ENCODE measurements at regions not wholly inside any gene's neighbourhood (a gene's known extent, or its start where the extent isn't known, plus 50 kb on each side); places are given as distances from the start of the nearest gene placed in this dataset.

- TF ChIP-seq CTCF (IDR thresholded peaks at IDR 0.05), result no peak
- TF ChIP-seq TEAD1 (CRISPR knock-in tag; IDR thresholded peaks at IDR 0.05), result no peak
- no peak for TF ChIP-seq OVOL2 (CRISPR knock-in tag; IDR thresholded peaks at IDR 0.05; ENCODE audit: borderline replicate concordance)
These were observed 465.6 kb upstream of the VSTM2A start (continued) for GRCh38 chr7:54076616-54077015.

DNA sequence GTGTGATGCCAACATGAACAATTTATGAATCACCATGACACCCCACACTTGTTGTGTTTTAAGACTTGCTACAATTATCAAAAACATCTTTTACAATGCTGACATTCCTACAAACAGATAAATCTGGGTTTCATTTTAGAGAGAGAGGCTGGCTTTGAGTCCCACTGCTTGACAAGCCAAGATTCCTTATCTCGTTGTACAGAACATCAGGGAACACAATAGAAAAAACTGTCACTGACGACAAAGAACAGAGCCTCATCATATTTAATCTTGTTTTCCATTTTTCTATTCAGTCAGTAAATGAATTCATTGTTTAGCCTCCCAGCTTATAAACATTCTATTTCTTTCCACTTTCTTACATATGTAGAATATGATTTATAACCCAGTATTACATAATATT, 461.6 kb upstream of the VSTM2A start:
- H3K36me3 Mint-ChIP-seq, result no peaks in the 10 kb centered on the region

GRCh38 chr7:54080971-54081370, 461.2 kb upstream of the VSTM2A start:
- ChIA-PET CTCF (no interaction called here), POLR2A (no interaction called here)
- Mint-ChIP-seq H3K27ac (no peak overlapping the region), H3K4me3 (no peak overlapping the region), H3K36me3 (no peaks in the 10 kb centered on the region), H3K9me3 (0 out of 2 replicates have a peak, but pooled peaks cover 4% of the 10 kb centered on the region), H3K27me3 (ENCODE audit: low read depth) (no peaks in the 10 kb centered on the region; the same call in 1 of the 2 replicates), H3K4me1 (no peaks in the 10 kb centered on the region)
- DNase-seq (ENCODE audit: low spot score), result no peak
- no peak for ATAC-seq
- TF ChIP-seq ZNF425 (CRISPR knock-in tag; conservative IDR thresholded peaks at IDR 0.05), result no peak
- no peak for TF ChIP-seq ZNF138 (CRISPR knock-in tag; conservative IDR thresholded peaks at IDR 0.05)

More for the DNA sequence above, 461.6 kb upstream of the VSTM2A start:
- no peak overlapping the region for H3K4me3 Mint-ChIP-seq
- no peak for DNase-seq (ENCODE audit: low spot score)
- H3K9me3 Mint-ChIP-seq, result 0 out of 2 replicates have a peak, but pooled peaks cover 4% of the 10 kb centered on the region
- ATAC-seq, result no peak
- ChIA-PET CTCF (no interaction called here), POLR2A (no interaction called here)
- TF ChIP-seq IRF2 (CRISPR knock-in tag; IDR thresholded peaks at IDR 0.05; ENCODE audit: borderline replicate concordance, low read depth) (no peak), ZNF425 (CRISPR knock-in tag; conservative IDR thresholded peaks at IDR 0.05) (no peak), AFF4 (CRISPR knock-in tag; IDR thresholded peaks at IDR 0.05; ENCODE audit: borderline replicate concordance) (no peak), PRRX2 (CRISPR knock-in tag; IDR thresholded peaks at IDR 0.05) (no peak), SMAD4 (CRISPR knock-in tag; IDR thresholded peaks at IDR 0.05) (no peak), GTF2I (CRISPR knock-in tag; conservative IDR thresholded peaks at IDR 0.05) (no peak)
- no peak overlapping the region for H3K27ac Mint-ChIP-seq
- H3K4me1 Mint-ChIP-seq, result no peaks in the 10 kb centered on the region
- H3K27me3 Mint-ChIP-seq (ENCODE audit: low read depth), result no peaks in the 10 kb centered on the region; the same call in 1 of the 2 replicates

- Mint-ChIP-seq H3K27me3 (ENCODE audit: low read depth) (no peaks in the 10 kb centered on the region), H3K9me3 (peaks cover 12% of the 10 kb centered on the region), H3K36me3 (no peaks in the 10 kb centered on the region), H3K4me1 (no peaks in the 10 kb centered on the region), H3K27ac (no peak overlapping the region), H3K4me3 (no peak overlapping the region)
- CTCF ChIA-PET, result no interaction called here
- POLR2A ChIA-PET, result no interaction called here
- DNase-seq (ENCODE audit: low spot score), result no peak
- ATAC-seq, result no peak
- TF ChIP-seq, protein P1, sequence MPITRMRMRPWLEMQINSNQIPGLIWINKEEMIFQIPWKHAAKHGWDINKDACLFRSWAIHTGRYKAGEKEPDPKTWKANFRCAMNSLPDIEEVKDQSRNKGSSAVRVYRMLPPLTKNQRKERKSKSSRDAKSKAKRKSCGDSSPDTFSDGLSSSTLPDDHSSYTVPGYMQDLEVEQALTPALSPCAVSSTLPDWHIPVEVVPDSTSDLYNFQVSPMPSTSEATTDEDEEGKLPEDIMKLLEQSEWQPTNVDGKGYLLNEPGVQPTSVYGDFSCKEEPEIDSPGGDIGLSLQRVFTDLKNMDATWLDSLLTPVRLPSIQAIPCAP (CRISPR knock-in tag; IDR thresholded peaks at IDR 0.05), result no peak
- TF ChIP-seq IRF2 (CRISPR knock-in tag; IDR thresholded peaks at IDR 0.05; ENCODE audit: borderline replicate concordance, low read depth), result no peak
- TF ChIP-seq, protein P2, sequence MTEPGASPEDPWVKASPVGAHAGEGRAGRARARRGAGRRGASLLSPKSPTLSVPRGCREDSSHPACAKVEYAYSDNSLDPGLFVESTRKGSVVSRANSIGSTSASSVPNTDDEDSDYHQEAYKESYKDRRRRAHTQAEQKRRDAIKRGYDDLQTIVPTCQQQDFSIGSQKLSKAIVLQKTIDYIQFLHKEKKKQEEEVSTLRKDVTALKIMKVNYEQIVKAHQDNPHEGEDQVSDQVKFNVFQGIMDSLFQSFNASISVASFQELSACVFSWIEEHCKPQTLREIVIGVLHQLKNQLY (CRISPR knock-in tag; IDR thresholded peaks at IDR 0.05), result no peak
- no peak for TF ChIP-seq ZNF425 (CRISPR knock-in tag; conservative IDR thresholded peaks at IDR 0.05)
These were observed 457.8 kb upstream of the VSTM2A start for GRCh38 chr7:54084340-54084739.

All from WTC11 (cell line).